IgD-negative memory B cell (primary cell): ENCODE measurements at regions not wholly inside any gene's neighbourhood (a gene's known extent, or its start where the extent isn't known, plus 50 kb on each side); places are given as distances from the start of the nearest gene placed in this dataset.
"Not testable (repeated sequence)": the region's sequence is repeated elsewhere in the genome, so short reads cannot be mapped to it uniquely, and the experiment has no call there.

ENCODE experiments used
- H3K27ac Mint-ChIP-seq, 3 donors: one replicate each; pipeline ENCODE4 v1.8.0; 2020 to 2022; ENCODE audit warnings: mild to moderate bottlenecking in 3 of 3, mixed read lengths in 3 of 3, moderate library complexity in 1 of 3
- H3K27me3 Mint-ChIP-seq: one replicate; pipeline ENCODE4 v1.8.0; 2021; ENCODE audit warnings: mixed read lengths
- H3K36me3 Mint-ChIP-seq: one replicate; pipeline ENCODE4 v1.8.0; 2020; ENCODE audit warnings: mild to moderate bottlenecking, mixed read lengths
- H3K4me1 Mint-ChIP-seq, 3 donors: one replicate each; pipeline ENCODE4 v1.8.0; 2020 to 2022; ENCODE audit warnings: mixed read lengths in 3 of 3, mild to moderate bottlenecking in 1 of 3
- H3K4me3 Mint-ChIP-seq, 4 donors: one replicate each; pipeline ENCODE4 v1.8.0; 2020 to 2022; ENCODE audit warnings: mild to moderate bottlenecking in 4 of 4, mixed read lengths in 4 of 4, moderate library complexity in 3 of 4
- H3K9me3 Mint-ChIP-seq, 3 donors: one replicate each; pipeline ENCODE4 v1.8.0; 2020 to 2021; ENCODE audit warnings: mixed read lengths in 3 of 3, mild to moderate bottlenecking in 1 of 3

DNA sequence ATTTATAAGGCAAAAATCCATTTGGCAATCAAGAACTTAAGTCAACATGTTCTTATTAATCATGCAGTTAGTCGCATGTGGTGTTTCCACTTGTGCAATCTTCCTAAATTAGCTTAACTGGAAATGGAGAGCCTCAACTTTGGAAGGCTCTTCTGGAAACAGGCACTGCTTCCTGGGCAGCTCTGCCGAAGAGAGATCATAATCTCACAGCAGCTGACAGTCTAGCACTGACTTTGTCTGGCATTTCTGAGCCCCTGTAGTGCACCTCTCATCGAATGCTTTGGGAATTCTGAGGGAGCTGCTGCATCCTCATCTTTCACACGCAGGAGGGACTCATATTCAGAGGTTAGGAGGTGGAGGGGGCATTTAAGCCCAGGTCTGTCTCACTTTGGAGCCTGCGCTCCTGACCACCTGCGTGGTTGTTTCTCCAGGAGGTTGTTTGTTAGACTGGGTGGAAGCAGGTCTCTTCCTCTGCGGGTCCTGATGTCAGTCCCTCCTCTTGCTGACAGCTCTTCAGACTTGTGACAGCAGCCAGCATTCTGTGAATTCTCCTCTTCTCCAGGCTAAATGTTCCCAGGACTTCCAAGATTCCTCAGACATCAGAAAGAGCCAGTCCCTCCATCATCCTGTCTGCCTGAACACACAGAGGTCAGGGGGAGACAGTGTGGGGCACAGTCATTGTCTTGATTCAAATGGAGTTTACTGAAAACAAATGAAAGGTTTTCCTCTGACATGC lies 100.4 kb upstream of the GJB6 start:
- H3K27ac Mint-ChIP-seq: no peak overlapping the region
- peaks cover 0 to 2% (median 0%) of the 10 kb centered on the region in 3 donors for H3K4me1 Mint-ChIP-seq
- no peaks in the 10 kb centered on the region for H3K36me3 Mint-ChIP-seq
- H3K9me3 Mint-ChIP-seq: peaks cover 0 to 3% (median 0%) of the 10 kb centered on the region in 3 donors
- H3K4me3 Mint-ChIP-seq: no peak overlapping the region
- H3K27me3 Mint-ChIP-seq: peaks cover 9% of the 10 kb centered on the region

DNA sequence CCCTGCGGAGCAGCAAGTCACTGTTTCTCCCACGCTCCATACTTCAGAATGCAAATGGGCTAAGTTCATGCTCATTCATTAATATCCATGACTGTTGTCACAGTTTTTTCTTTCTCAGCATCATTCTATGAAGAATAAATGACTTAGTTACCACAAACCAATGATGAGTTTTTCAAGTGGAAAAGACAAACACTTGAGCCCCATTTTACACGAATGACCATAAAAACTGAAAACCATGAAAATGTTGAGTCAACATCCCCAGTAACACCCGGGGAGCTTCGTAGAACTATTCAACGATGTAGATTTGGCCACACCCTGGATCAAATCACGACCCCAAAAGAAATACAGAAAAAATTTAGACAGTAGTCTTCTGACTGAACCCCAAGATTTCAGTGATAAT lies 99.8 kb upstream of the GJB6 start:
- H3K4me1 Mint-ChIP-seq: peaks cover 0 to 2% (median 0%) of the 10 kb centered on the region in 3 donors
- no peak overlapping the region for H3K4me3 Mint-ChIP-seq
- no peak overlapping the region for H3K27ac Mint-ChIP-seq
- no peaks in the 10 kb centered on the region for H3K36me3 Mint-ChIP-seq
- peaks cover 0 to 3% (median 2%) of the 10 kb centered on the region in 3 donors for H3K9me3 Mint-ChIP-seq
- H3K27me3 Mint-ChIP-seq: peaks cover 11% of the 10 kb centered on the region

DNA sequence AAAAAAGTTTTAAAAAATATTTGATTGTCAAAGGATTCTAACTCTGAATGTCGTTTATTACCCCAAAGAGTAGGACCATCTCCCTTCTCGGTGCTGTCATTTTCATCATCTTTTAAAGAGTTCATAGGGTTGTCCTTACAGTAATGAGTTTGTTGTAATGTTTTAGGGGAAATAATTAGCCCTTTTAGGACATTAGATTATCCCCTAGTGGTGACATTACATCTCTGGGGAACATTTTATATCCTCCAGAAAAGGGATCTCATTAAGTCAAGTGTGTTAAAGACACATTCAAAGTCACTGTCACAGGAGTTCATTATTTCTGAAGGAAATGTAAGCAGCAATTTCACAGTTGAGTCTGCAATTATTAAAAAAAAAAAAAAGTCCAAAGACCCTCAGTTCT lies 99.3 kb upstream of the GJB6 start:
- Mint-ChIP-seq H3K9me3 (peaks cover 0 to 4% (median 3%) of the 10 kb centered on the region in 3 donors), H3K4me1 (no peaks in the 10 kb centered on the region), H3K27ac (no peak overlapping the region), H3K36me3 (no peaks in the 10 kb centered on the region), H3K4me3 (no peak overlapping the region), H3K27me3 (peaks cover 13% of the 10 kb centered on the region)

DNA sequence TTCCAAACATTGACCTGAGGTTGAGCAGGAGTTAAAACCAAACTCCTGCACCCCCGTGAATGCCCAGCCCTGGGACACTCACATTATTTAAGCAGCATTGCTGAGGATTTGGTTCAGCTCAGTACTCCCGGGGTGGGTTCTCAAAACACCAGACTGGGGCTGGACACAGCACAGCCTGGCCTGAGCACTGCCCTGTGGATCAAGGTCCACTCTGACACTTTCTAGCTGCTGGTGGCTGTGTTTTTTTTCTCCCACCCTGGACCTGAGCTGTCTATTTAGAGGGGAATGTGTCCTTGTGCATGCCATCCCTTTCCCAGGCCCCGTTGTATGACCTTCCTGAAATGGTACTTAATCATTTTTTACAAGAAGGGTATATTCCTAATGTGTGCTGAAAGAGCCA lies 94.7 kb upstream of the GJB6 start:
- Mint-ChIP-seq H3K4me3 (no peak overlapping the region), H3K27ac (no peak overlapping the region), H3K36me3 (peaks cover 2% of the 10 kb centered on the region), H3K9me3 (peaks cover 4 to 15% (median 10%) of the 10 kb centered on the region in 3 donors), H3K27me3 (peaks cover 17% of the 10 kb centered on the region), H3K4me1 (no peaks in the 10 kb centered on the region)

DNA sequence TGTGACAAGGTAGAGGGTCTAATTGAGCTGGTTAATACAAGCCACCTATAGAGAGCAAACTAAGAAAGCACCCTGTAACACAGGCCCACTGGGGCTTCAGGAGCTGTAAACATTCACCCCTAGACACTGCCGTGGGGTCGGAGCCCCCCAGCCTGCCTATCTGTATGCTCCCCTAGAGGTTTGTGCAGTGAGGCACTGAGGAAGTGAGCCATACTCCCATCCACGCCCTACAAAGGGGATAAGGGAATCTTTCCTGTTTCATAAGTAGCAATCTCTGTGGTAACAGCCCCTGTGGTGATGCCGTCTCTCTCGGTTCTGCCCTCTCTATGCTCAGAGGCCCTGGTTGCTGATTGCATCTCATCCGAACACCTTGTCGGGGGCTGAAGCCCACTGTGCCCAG lies 94.2 kb upstream of the GJB6 start:
- Mint-ChIP-seq H3K9me3 (peaks cover 4 to 15% (median 10%) of the 10 kb centered on the region in 3 donors), H3K4me1 (no peaks in the 10 kb centered on the region), H3K36me3 (peaks cover 2% of the 10 kb centered on the region), H3K27me3 (peaks cover 17% of the 10 kb centered on the region), H3K4me3 (no peak overlapping the region), H3K27ac (no peak overlapping the region)

DNA sequence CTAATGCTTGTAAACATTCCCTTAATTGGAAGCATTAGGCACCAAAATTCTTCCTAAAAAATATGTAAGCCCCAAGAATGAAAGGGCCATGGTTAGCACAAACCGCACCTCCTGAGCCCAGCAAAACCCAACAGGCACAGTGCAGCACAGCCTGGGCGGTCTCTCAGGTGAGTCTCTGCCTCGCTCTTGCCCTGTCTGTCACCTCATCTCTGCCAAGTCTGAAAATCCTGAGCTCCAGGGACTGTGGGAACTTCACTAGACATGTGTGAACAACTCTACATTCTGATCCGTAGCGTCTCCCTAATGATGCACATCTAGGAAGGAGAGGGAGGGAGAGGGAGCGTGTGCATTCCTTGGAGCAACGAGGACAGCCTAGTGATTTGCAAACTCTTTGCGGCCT lies 88.8 kb upstream of the GJB6 start:
- no peak overlapping the region for H3K4me3 Mint-ChIP-seq
- no peaks in the 10 kb centered on the region for H3K4me1 Mint-ChIP-seq
- no peak overlapping the region for H3K27ac Mint-ChIP-seq
- H3K9me3 Mint-ChIP-seq: peaks cover 4 to 12% (median 6%) of the 10 kb centered on the region in 3 donors
- peaks cover 10% of the 10 kb centered on the region for H3K27me3 Mint-ChIP-seq
- peaks cover 2% of the 10 kb centered on the region for H3K36me3 Mint-ChIP-seq

DNA sequence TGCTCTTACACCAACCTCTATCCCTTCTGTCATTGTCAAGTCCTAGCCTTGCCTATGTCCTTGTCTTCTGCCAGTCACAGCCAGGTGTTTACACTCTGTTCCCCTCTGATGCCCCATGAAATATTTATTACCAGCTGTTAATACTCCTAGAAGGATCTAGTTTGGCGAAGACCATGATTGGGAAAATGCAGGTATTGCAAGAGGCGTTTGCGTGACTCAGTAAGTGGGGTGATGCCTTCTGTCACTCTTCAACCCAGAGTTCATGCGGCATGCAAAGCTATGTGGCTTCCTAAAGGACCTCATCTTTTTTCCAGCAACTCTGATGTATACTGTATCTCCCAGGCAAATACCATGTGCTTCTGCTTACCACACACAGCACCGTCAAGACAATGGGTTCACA lies 81.8 kb upstream of the GJB6 start:
- Mint-ChIP-seq H3K4me1 (no peaks in the 10 kb centered on the region), H3K36me3 (no peaks in the 10 kb centered on the region), H3K27ac (no peak overlapping the region)

DNA sequence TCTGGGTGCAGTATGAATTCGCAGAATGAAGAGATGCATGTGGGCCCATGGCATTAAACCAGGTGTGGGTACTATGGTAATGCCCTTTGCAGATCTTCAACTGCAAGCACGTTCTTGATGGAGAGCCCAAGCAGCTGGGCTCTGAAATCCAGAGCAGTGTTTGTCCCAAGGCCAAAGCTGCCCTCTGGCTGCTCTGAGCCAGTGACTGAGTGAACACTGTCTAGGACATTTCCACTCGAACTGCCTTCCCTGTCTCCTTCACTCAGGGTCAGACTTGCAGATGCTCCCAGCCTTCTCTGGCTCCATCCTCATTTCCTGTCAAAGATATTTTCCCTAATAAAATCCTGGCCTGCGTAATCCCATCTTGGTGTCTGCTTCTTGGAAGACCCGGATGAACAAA lies 80.2 kb upstream of the GJB6 start:
- Mint-ChIP-seq H3K36me3 (no peaks in the 10 kb centered on the region), H3K4me3 (no peak overlapping the region), H3K27me3 (peaks cover 1% of the 10 kb centered on the region), H3K4me1 (no peaks in the 10 kb centered on the region), H3K27ac (no peak overlapping the region), H3K9me3 (peaks cover 2 to 11% (median 7%) of the 10 kb centered on the region in 3 donors)

More for the DNA sequence above, 81.8 kb upstream of the GJB6 start:
- Mint-ChIP-seq H3K4me3 (no peak overlapping the region), H3K9me3 (no peaks in the 10 kb centered on the region), H3K27me3 (peaks cover 1% of the 10 kb centered on the region)

DNA sequence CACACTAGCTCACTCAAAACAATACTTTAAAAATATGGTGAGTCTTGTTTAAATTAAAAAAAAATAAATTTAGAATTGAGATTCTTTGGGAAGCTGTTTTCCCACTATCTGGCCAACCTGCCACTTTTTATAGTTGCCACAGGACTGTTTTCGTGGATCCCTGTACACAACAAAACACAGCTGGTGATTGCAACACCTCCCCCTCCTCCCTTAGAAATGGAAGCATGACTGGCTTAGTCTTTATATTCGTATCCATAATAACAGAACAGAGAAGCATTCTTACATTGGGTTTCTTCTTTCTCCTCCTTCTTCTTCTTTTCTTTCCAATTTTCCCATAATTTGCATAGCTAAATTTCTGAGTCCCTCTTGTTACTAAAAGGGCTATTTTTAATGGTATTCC lies 79.5 kb upstream of the GJB6 start:
- peaks cover 2 to 12% (median 12%) of the 10 kb centered on the region in 3 donors for H3K9me3 Mint-ChIP-seq
- H3K27ac Mint-ChIP-seq: no peak overlapping the region
- H3K27me3 Mint-ChIP-seq: peaks cover 1% of the 10 kb centered on the region
- no peaks in the 10 kb centered on the region for H3K4me1 Mint-ChIP-seq
- no peak overlapping the region for H3K4me3 Mint-ChIP-seq
- no peaks in the 10 kb centered on the region for H3K36me3 Mint-ChIP-seq

DNA sequence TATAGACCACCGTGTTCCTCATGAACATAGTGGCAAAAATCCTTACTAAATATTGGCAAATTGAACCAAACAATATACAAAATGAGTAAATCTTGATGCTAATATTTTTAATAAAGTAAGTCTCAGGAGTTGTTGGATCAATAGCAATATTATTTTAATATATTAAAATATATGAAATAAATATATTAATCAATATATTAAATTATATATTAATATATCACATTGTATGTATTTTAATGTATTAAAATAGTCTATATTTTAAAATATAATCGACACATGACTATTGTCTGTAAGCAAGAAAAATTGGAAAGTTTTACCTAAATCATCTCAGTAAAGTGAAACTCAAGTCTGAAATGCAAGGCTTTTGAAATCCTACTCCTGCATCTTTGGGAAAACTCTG lies 78.9 kb upstream of the GJB6 start:
- H3K9me3 Mint-ChIP-seq: peaks cover 2 to 14% (median 12%) of the 10 kb centered on the region in 3 donors
- H3K27me3 Mint-ChIP-seq: peaks cover 1% of the 10 kb centered on the region
- no peak overlapping the region for H3K4me3 Mint-ChIP-seq
- no peak overlapping the region for H3K27ac Mint-ChIP-seq
- no peaks in the 10 kb centered on the region for H3K4me1 Mint-ChIP-seq
- H3K36me3 Mint-ChIP-seq: no peaks in the 10 kb centered on the region

DNA sequence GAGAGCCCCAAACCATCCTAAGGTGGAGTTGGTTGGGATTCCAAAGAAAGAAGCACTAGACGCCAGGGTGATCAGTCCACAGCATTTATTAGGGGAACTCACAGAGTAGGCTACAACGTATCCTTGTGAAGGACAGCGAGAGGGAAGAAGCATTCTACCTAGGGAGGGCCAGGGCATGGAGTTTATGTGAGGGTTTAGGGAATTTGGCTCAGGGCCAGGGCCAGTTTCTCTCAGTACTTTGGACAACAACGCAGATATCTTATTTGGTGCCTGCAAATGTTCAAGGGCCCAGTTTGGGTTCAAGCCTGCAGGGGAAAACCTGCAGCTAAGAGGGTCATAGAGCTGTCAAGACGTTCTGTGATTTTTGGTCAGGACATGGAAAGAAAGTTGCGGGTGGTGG lies 73.9 kb upstream of the GJB6 start:
- H3K9me3 Mint-ChIP-seq: peaks cover 2 to 14% (median 12%) of the 10 kb centered on the region in 3 donors
- no peak overlapping the region for H3K27ac Mint-ChIP-seq
- no peak overlapping the region for H3K4me3 Mint-ChIP-seq
- H3K27me3 Mint-ChIP-seq: peaks cover 12% of the 10 kb centered on the region
- H3K36me3 Mint-ChIP-seq: no peaks in the 10 kb centered on the region
- no peaks in the 10 kb centered on the region for H3K4me1 Mint-ChIP-seq

DNA sequence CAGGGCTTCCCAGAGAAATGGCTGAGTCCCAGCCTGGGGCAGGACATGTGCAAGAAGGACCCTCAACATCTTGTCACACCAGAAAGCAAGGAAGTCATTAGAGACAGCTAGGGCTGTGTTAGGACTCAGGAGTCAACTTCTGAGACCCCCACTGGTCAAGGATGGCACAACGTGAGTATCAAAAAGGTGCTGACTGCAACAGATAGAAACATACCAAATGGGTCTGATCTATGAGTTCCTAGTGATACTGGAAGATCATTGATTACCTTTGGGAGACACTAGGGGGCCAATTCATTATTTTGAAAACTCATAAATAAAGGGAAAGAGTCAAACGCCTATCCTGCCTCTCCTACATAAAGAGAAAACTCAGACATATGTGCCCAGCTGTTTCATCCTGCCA lies 73.5 kb upstream of the GJB6 start:
- H3K27ac Mint-ChIP-seq: no peak overlapping the region
- no peak overlapping the region for H3K4me3 Mint-ChIP-seq
- H3K9me3 Mint-ChIP-seq: peaks cover 2 to 14% (median 12%) of the 10 kb centered on the region in 3 donors
- H3K36me3 Mint-ChIP-seq: no peaks in the 10 kb centered on the region
- no peaks in the 10 kb centered on the region for H3K4me1 Mint-ChIP-seq
- peaks cover 15% of the 10 kb centered on the region for H3K27me3 Mint-ChIP-seq

DNA sequence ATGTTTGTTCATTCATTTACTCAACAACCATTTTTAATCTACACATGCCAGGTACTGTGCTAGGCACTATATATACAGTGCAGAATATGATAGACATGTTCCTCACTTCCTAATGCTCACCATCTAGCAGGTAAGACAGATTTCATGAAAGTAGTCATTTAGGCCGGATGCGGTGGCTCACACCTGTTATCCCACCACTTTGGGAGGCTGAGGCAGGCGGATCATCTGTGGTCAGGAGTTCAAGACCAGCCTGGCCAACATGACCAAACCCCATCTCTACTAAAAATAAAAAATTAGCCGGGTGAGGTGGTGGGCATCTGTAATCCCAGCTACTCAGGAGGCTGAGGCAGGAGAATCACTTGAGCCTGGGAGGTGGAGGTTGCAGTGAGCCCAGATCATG lies 71.9 kb upstream of the GJB6 start:
- peaks cover 2 to 14% (median 12%) of the 10 kb centered on the region in 3 donors for H3K9me3 Mint-ChIP-seq
- H3K4me1 Mint-ChIP-seq, H3K27ac Mint-ChIP-seq: not testable (repeated sequence)

DNA sequence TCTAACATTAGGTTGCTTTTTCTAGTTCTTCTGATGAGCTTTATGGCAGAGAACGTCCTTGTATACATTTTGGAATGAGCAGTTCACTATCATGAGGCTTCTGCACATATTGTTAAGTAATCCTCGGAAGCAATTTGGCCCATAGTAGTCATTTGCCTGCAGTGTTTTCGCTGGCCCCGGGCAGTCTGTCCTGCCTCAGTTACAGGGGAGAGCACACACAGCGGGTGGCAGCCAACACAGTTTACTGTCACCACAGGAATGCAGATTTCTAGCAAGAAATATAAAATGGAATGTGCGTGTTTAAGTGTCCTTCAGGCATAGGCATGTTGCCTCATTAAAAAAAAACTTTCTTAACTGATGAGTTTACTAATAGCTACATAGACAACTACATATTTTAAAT lies 71.5 kb upstream of the GJB6 start:
- Mint-ChIP-seq H3K27me3 (peaks cover 15% of the 10 kb centered on the region), H3K36me3 (no peaks in the 10 kb centered on the region), H3K27ac (no peak overlapping the region), H3K9me3 (peaks cover 2 to 14% (median 12%) of the 10 kb centered on the region in 3 donors), H3K4me3 (no peak overlapping the region), H3K4me1 (no peaks in the 10 kb centered on the region)

More for the DNA sequence above, 71.9 kb upstream of the GJB6 start:
- peaks cover 15% of the 10 kb centered on the region for H3K27me3 Mint-ChIP-seq
- not testable (repeated sequence) for H3K36me3 Mint-ChIP-seq, H3K4me3 Mint-ChIP-seq

DNA sequence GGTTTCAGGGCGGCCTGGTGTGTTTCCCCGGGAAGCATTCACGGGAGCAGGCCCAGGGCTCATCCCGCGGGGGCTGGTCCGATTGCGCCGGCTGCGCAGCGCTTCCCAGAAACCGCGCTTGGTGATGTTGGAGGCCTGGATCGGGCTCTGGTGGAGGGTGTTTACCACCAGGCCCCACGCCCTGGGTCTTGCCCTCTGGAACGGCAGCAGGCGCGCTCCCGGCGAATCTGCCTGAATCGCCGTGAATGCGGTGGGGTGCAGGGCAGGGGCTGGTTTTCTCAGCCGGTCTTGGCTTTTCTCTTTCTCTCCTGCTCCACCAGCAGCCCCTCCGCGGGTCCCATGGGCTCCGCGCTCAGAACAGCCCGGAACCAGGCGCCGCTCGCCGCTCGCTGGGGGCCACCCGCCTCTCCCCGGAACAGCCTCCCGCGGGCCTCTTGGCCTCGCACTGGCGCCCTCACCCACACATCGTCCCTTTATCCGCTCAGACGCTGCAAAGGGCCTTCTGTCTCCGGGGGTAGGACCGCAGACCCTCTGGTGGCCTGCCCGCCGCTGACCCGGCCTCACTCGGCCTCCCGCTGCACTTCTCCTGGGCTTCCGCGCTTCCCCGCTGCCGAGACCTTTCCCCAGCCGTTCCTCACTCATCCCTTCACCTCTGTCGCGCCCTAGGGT lies 69.4 kb upstream of the GJB6 start:
- Mint-ChIP-seq H3K36me3 (no peaks in the 10 kb centered on the region), H3K9me3 (peaks cover 0 to 2% (median 0%) of the 10 kb centered on the region in 3 donors), H3K4me3 (no peak overlapping the region), H3K27me3 (peaks cover 15% of the 10 kb centered on the region), H3K4me1 (no peaks in the 10 kb centered on the region), H3K27ac (no peak overlapping the region)

DNA sequence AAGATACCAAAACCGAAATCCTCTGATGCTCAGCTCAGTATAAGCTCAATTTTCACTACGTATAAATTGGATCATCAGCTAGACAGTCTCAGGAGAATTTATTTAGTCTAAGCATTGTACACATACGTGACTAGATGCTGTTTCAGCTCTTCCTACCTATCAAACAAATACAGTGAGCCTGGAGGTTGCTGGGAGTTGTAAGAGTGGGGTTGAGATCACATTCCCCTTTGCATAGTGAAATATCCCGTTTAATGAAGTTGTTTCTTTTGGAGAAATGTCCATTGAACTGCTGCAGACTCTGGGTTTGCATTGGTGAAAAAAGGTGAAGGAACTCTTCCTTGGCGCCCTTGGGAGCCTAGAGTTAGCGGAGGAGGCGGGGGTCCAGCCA lies 68.9 kb upstream of the GJB6 start:
- H3K27me3 Mint-ChIP-seq: peaks cover 15% of the 10 kb centered on the region
- H3K27ac Mint-ChIP-seq: no peak overlapping the region
- no peaks in the 10 kb centered on the region for H3K9me3 Mint-ChIP-seq
- no peaks in the 10 kb centered on the region for H3K36me3 Mint-ChIP-seq
- H3K4me1 Mint-ChIP-seq: no peaks in the 10 kb centered on the region
- H3K4me3 Mint-ChIP-seq: no peak overlapping the region
